H1 (cell line): ENCODE measurements at regions not wholly inside any gene's neighbourhood (a gene's known extent, or its start where the extent isn't known, plus 50 kb on each side); places are given as distances from the start of the nearest gene placed in this dataset.
"Not testable (repeated sequence)": the region's sequence is repeated elsewhere in the genome, so short reads cannot be mapped to it uniquely, and the experiment has no call there.

Experiments
- CTCF ChIA-PET: fragments of 300-600 bp; sonication (Branson Sonifier 250); formaldehyde crosslinking; loops from one replicate; lab custom pipeline; 2021; ENCODE audit not compliant: partially characterized antibody; lab: Charles Lee
- POLR2A ChIA-PET: fragments of 300-600 bp; sonication (Branson Sonifier 250); formaldehyde crosslinking; loops from one replicate; lab custom pipeline; 2021; ENCODE audit warnings: inconsistent platforms; ENCODE audit not compliant: partially characterized antibody; lab: Charles Lee
- DNase-seq, 2 experiments: peaks; one replicate each; pipeline versions ENCODE4 v3.0.0 to v3.0.0-alpha.2; 2010 to 2022; ENCODE audit warnings: low spot score in 2 of 2, low read depth in 1 of 2, mixed read lengths in 1 of 2
- FAIRE-seq: peaks from 2 replicates; lab custom pipeline; 2011; peaks lifted over from hg19 to GRCh38; lab: Jason Lieb, UNC
- H2AFZ ChIP-seq: 2 replicates; pipeline ENCODE4 v1.8.1; 2012; ENCODE audit warnings: low read length, inconsistent platforms
- H2AK5ac ChIP-seq: 2 replicates; pipeline ENCODE4 v1.6.1; 2013; ENCODE audit warnings: low read depth, low read length
- H2BK120ac ChIP-seq: replicated peaks from 2 replicates; pipeline ENCODE3; 2013; ENCODE audit warnings: low read depth, low read length, inconsistent platforms
- H2BK12ac ChIP-seq: 2 replicates; pipeline ENCODE4 v1.6.1; 2013; ENCODE audit warnings: low read depth, low read length
- H2BK15ac ChIP-seq: 2 replicates; pipeline ENCODE4 v1.6.1; 2013; ENCODE audit warnings: low read length
- H2BK20ac ChIP-seq: 2 replicates; pipeline ENCODE4 v1.6.1; 2013; ENCODE audit warnings: low read length
- H2BK5ac ChIP-seq: 2 replicates; pipeline ENCODE4 v1.6.1; 2013; ENCODE audit warnings: low read depth, low read length
- H3K14ac ChIP-seq: 2 replicates; pipeline ENCODE4 v1.6.1; 2013; ENCODE audit warnings: inconsistent platforms; ENCODE audit not compliant: insufficient read length
- H3K18ac ChIP-seq: 2 replicates; pipeline ENCODE4 v1.6.1; 2013; ENCODE audit warnings: low read length; ENCODE audit errors: extremely low read depth
- H3K23ac ChIP-seq: 2 replicates; pipeline ENCODE4 v1.6.1; 2013; ENCODE audit warnings: inconsistent platforms; ENCODE audit not compliant: insufficient read length
- H3K23me2 ChIP-seq: 2 replicates; pipeline ENCODE4 v1.6.1; 2013; ENCODE audit warnings: low read depth, low read length
- H3K27ac ChIP-seq: 2 replicates; pipeline ENCODE4 v1.6.1; 2011; ENCODE audit warnings: low read depth, low read length, inconsistent platforms
- H3K27me3 ChIP-seq, 4 experiments: replicated peaks in 1 of 4; 1 replicate in 1 of 4; 2 replicates in 3 of 4; pipeline versions ENCODE4 v1.6.1 to v1.8.1; 2011 to 2013; ENCODE audit warnings: low read length in 3 of 4, mild to moderate bottlenecking in 3 of 4, inconsistent platforms in 2 of 4, mixed read lengths in 2 of 4, moderate library complexity in 1 of 4; ENCODE audit not compliant: control insufficient read depth in 3 of 4, insufficient read depth in 3 of 4; ENCODE audit errors: extremely low read depth in 1 of 4
- H3K36me3 ChIP-seq, 4 experiments: 2 replicates each; pipeline versions ENCODE4 v1.6.1 to v1.8.1; 2011 to 2013; ENCODE audit warnings: mild to moderate bottlenecking in 4 of 4, low read length in 3 of 4, moderate library complexity in 2 of 4, control low read depth in 1 of 4, inconsistent platforms in 1 of 4; ENCODE audit not compliant: insufficient read depth in 4 of 4, control insufficient read depth in 2 of 4
- H3K4ac ChIP-seq: replicated peaks from 2 replicates; pipeline ENCODE3; 2013; ENCODE audit warnings: low read length, low read depth, mixed read lengths, inconsistent platforms; ENCODE audit not compliant: insufficient read length
- H3K4me1 ChIP-seq, 4 experiments: replicated peaks in 1 of 4; 1 replicate in 1 of 4; 2 replicates in 3 of 4; pipeline versions ENCODE4 v1.6.1 to v1.8.1; 2011 to 2013; ENCODE audit warnings: low read length in 3 of 4, inconsistent platforms in 2 of 4, mixed read lengths in 1 of 4; ENCODE audit not compliant: insufficient read depth in 4 of 4, control insufficient read depth in 3 of 4
- H3K4me2 ChIP-seq, 2 experiments: 2 replicates each; pipeline versions ENCODE4 v1.6.1 to v1.8.1; 2011 to 2013; ENCODE audit warnings: low read depth in 2 of 2, low read length in 2 of 2, control low read depth in 1 of 2, inconsistent platforms in 1 of 2, mild to moderate bottlenecking in 1 of 2; ENCODE audit not compliant: insufficient read depth in 1 of 2
- H3K4me3 ChIP-seq, 4 experiments: fragments of 200-600, 300-600 bp in 1 of 4; sonication (generic), shearing (Covaris generic), sonication (Bioruptor Twin) in 1 of 4; 2 replicates each; pipeline versions ENCODE4 v1.5.1 to v1.8.1; 2011 to 2016; ENCODE audit warnings: low read length in 4 of 4, low read depth in 3 of 4, control low read depth in 2 of 4, inconsistent platforms in 2 of 4, mild to moderate bottlenecking in 2 of 4, mixed read lengths in 1 of 4, moderate library complexity in 1 of 4; ENCODE audit not compliant: insufficient read depth in 2 of 4; ENCODE audit errors: extremely low read depth in 1 of 4
- H3K56ac ChIP-seq: replicated peaks from 2 replicates; pipeline ENCODE3; 2013; ENCODE audit warnings: low read depth, mild to moderate bottlenecking, mixed read lengths, low read length, inconsistent platforms; ENCODE audit not compliant: insufficient read length
- H3K79me1 ChIP-seq: 2 replicates; pipeline ENCODE4 v1.6.1; 2013; ENCODE audit warnings: low read depth, low read length, control low read depth
- H3K79me2 ChIP-seq, 2 experiments: 2 replicates each; pipeline versions ENCODE4 v1.6.1 to v1.8.1; 2012 to 2013; ENCODE audit warnings: low read length in 2 of 2, mild to moderate bottlenecking in 2 of 2, inconsistent platforms in 1 of 2; ENCODE audit not compliant: insufficient read depth in 2 of 2, control insufficient read depth in 1 of 2
- H3K9ac ChIP-seq, 4 experiments: replicated peaks in 1 of 4; 1 replicate in 1 of 4; 2 replicates in 3 of 4; pipeline versions ENCODE4 v1.6.1 to v1.8.1; 2011 to 2013; ENCODE audit warnings: low read depth in 3 of 4, low read length in 3 of 4, control low read depth in 2 of 4, mild to moderate bottlenecking in 2 of 4, moderate library complexity in 2 of 4, inconsistent platforms in 1 of 4; ENCODE audit errors: extremely low read depth in 1 of 4
- H3K9me3 ChIP-seq, 2 experiments: 2 replicates each; pipeline versions ENCODE4 v1.6.1 to v1.8.1; 2012 to 2013; ENCODE audit warnings: mild to moderate bottlenecking in 2 of 2, moderate library complexity in 2 of 2, control low read depth in 1 of 2, inconsistent platforms in 1 of 2, low read depth in 1 of 2, low read length in 1 of 2, mixed read lengths in 1 of 2; ENCODE audit not compliant: insufficient read depth in 2 of 2
- H4K20me1 ChIP-seq, 2 experiments: replicated peaks in 1 of 2; 2 replicates each; pipeline versions ENCODE3 to v1.8.1; 2011 to 2013; ENCODE audit warnings: inconsistent platforms in 2 of 2, low read length in 2 of 2, mild to moderate bottlenecking in 1 of 2; ENCODE audit not compliant: insufficient read depth in 2 of 2, control insufficient read depth in 1 of 2
- H4K5ac ChIP-seq: 2 replicates; pipeline ENCODE4 v1.6.1; 2013; ENCODE audit warnings: low read length, low read depth, mixed read lengths, inconsistent platforms; ENCODE audit not compliant: insufficient read length
- H4K8ac ChIP-seq: 2 replicates; pipeline ENCODE4 v1.8.0; 2013; ENCODE audit warnings: mild to moderate bottlenecking, moderate library complexity, low read length, inconsistent platforms; ENCODE audit not compliant: insufficient read depth; ENCODE audit errors: extremely low read depth
- H4K91ac ChIP-seq: replicated peaks from 2 replicates; pipeline ENCODE3; 2013; ENCODE audit warnings: low read length, mixed read lengths, inconsistent platforms; ENCODE audit not compliant: insufficient read length
- WGBS, 2 experiments: shearing (Covaris generic) in 1 of 2; methylation state at CpG; one replicate each; pipeline versions ENCODE4 v1.1.6 to v1.1.7; 2013 to 2015; ENCODE audit warnings: low lambda C conversion rate in 2 of 2, mixed read lengths in 2 of 2, inconsistent platforms in 1 of 2, low coverage in 1 of 2, missing lambda C conversion rate in 1 of 2; ENCODE audit not compliant: insufficient replicate concordance in 2 of 2, insufficient coverage in 1 of 2, insufficient read length in 1 of 2; ENCODE audit errors: extremely low coverage in 1 of 2, missing lambda C conversion rate in 1 of 2; 5-methylcytosine and 5-hydroxymethylcytosine counted together

- not testable (repeated sequence) for FAIRE-seq
Measured at GRCh38 chr21:8244723-8245641, 2276.4 kb upstream of the TPTE start.

More at GRCh38 chr21:8244723-8245641, 2276.4 kb upstream of the TPTE start:
- H2AFZ ChIP-seq, H2BK5ac ChIP-seq, H3K4me3 ChIP-seq, H3K79me2 ChIP-seq, H3K23ac ChIP-seq, H3K4ac ChIP-seq, H2BK120ac ChIP-seq, DNase-seq, H4K8ac ChIP-seq, H2BK20ac ChIP-seq, H4K20me1 ChIP-seq, H3K9me3 ChIP-seq, H3K56ac ChIP-seq, H2AK5ac ChIP-seq, H4K91ac ChIP-seq, H3K18ac ChIP-seq, H3K9ac ChIP-seq, H3K27me3 ChIP-seq, H2BK12ac ChIP-seq, H3K4me2 ChIP-seq, CTCF ChIA-PET, H3K79me1 ChIP-seq, H3K4me1 ChIP-seq, H3K14ac ChIP-seq, H2BK15ac ChIP-seq, H3K23me2 ChIP-seq, H4K5ac ChIP-seq, H3K27ac ChIP-seq, POLR2A ChIA-PET, H3K36me3 ChIP-seq: not testable (repeated sequence)
- WGBS, 2 experiments, result no CpG with 5 or more reads among the region's 49 CpGs
